OCI-LY3 (cell line): ENCODE measurements at regions not wholly inside any gene's neighbourhood (a gene's known extent, or its start where the extent isn't known, plus 50 kb on each side); places are given as distances from the start of the nearest gene placed in this dataset.

Experiments
- CTCF ChIP-seq: fragments of 200-600, 300-600 bp; sonication (generic); IDR thresholded peaks from 2 replicates; pipeline ENCODE4 v1.5.1; 2014; ENCODE audit warnings: antibody characterized with exemption, low read length, low read depth
- EZH2phosphoT487 ChIP-seq: fragments of 200-600 bp; shearing (Covaris generic); IDR thresholded peaks from 2 replicates; pipeline ENCODE4 v1.6.1; 2018; ENCODE audit warnings: antibody characterized with exemption, mixed run types, low read depth

GRCh38 chr10:124162136-124162535 is 68.7 kb upstream of the CHST15 start:
- TF ChIP-seq CTCF: no peak
- TF ChIP-seq EZH2phosphoT487: no peak
